ENCODE measurements at regions not wholly inside any gene's neighbourhood (a gene's known extent, or its start where the extent isn't known, plus 50 kb on each side); places are given as distances from the start of the nearest gene placed in this dataset.
A peak's percentile ranks its signal among the peaks of the same experiment; 100 is the strongest.

GRCh38 chr12:46521145-46521544, 148.6 kb upstream of the SLC38A2 start:
- intact Hi-C loops (cut with micrococcal nuclease): no loop called here
- H2BK120ac ChIP-seq (ENCODE audit: low read depth, low read length): peak overlapping the region; percentile 95
- H3K36me3 ChIP-seq (ENCODE audit: control insufficient read depth, insufficient read depth, low read length): peaks cover 7% of the 10 kb centered on the region
- peaks cover 8% of the 10 kb centered on the region; the same call in 1 of the 2 replicates for H3K9me3 ChIP-seq (ENCODE audit: control insufficient read depth, insufficient read depth, low read length)
- no peak for DNase-seq
- H3K23ac ChIP-seq (ENCODE audit: low read depth, low read length): peak overlapping the region; percentile 95; the same call in 1 of the 2 replicates
- peak overlapping the region; percentile 95 for H4K91ac ChIP-seq (ENCODE audit: insufficient read depth, low read depth, low read length)
- no peak overlapping the region for H3K4me2 ChIP-seq (ENCODE audit: low read depth, low read length)
- peak overlapping the region; percentile 95 for H3K4ac ChIP-seq (ENCODE audit: low read depth, low read length)
- peak overlapping the region; percentile 93 for H2BK15ac ChIP-seq (ENCODE audit: low read depth, low read length)
- H2BK20ac ChIP-seq (ENCODE audit: low read depth, low read length): peak overlapping the region; percentile 93
- H2AFZ ChIP-seq (replicated peaks; ENCODE audit: low read length, poor library complexity): peak overlapping the region; percentile 5
- TF ChIP-seq CEBPB (IDR thresholded peaks at IDR 0.05; ENCODE audit: low read depth, low read length) (no peak), MXI1 (IDR thresholded peaks at IDR 0.05; ENCODE audit: borderline replicate concordance, low read depth, low read length) (no peak), MAFK (IDR thresholded peaks at IDR 0.05; ENCODE audit: low read depth, low read length) (no peak), RFX5 (IDR thresholded peaks at IDR 0.05; ENCODE audit: low read depth, low read length) (no peak), FOS (IDR thresholded peaks at IDR 0.05; ENCODE audit: low read depth, low read length) (no peak), NFE2L2 (IDR thresholded peaks at IDR 0.05; ENCODE audit: low read depth, low read length) (no peak)
- TF ChIP-seq, protein P1, sequence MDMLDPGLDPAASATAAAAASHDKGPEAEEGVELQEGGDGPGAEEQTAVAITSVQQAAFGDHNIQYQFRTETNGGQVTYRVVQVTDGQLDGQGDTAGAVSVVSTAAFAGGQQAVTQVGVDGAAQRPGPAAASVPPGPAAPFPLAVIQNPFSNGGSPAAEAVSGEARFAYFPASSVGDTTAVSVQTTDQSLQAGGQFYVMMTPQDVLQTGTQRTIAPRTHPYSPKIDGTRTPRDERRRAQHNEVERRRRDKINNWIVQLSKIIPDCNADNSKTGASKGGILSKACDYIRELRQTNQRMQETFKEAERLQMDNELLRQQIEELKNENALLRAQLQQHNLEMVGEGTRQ (IDR thresholded peaks at IDR 0.05; ENCODE audit: low read depth, low read length): no peak
- in situ Hi-C loops (cut with MboI; ENCODE audit: low sequenced_read_pairs): no loop called here
- ChIA-PET POLR2A (ENCODE audit: unreplicated experiment) (no interaction called here), CTCF (interaction anchor here (1.7 kb wide), 1 partner anchor 140 kb away, joined by 4 read pairs; no protein-coding TSS in a partner anchor)
- H3K14ac ChIP-seq (replicated peaks; ENCODE audit: low read depth, low read length): peak overlapping the region; percentile 94
- peak overlapping the region; percentile 35 to 86 for H4K8ac ChIP-seq (ENCODE audit: low read depth in 2 of 2, low read length in 2 of 2)
- H3K4me3 ChIP-seq (ENCODE audit: insufficient read depth, low read depth, low read length): no peak overlapping the region
- H3K9ac ChIP-seq (ENCODE audit: low read depth, low read length): no peak overlapping the region
- dilution Hi-C loops (cut with HindIII; ENCODE audit: low sequenced_read_pairs, unreplicated experiment): no loop called here
- H4K5ac ChIP-seq (ENCODE audit: low read depth, low read length): peak overlapping the region; percentile 51
- ATAC-seq (ENCODE audit: low read depth): no peak
- no peak overlapping the region for H3K56ac ChIP-seq (ENCODE audit: extremely low read depth, insufficient read depth, low read length)
- H3K9me1 ChIP-seq (ENCODE audit: insufficient read depth, low read length): peaks cover 18% of the 10 kb centered on the region
- H4K20me1 ChIP-seq (ENCODE audit: insufficient read depth, low read length): no peaks in the 10 kb centered on the region
- peaks cover 30 to 67% of the 10 kb centered on the region in 2 experiments for H3K79me1 ChIP-seq (ENCODE audit: low read depth in 1 of 2, low read length in 2 of 2)
- peak overlapping the region; percentile 37; the same call in 1 of the 2 replicates for H3K27ac ChIP-seq (ENCODE audit: insufficient read depth, low read length)
- no peaks in the 10 kb centered on the region for H3K27me3 ChIP-seq (ENCODE audit: control insufficient read depth, insufficient read depth, low read length)
- 100% methylated on average over 1 of the region's 2 CpGs; no CpG with 5 or more reads in 1 of the 2 experiments for WGBS, 2 experiments (ENCODE audit: extremely low coverage in 2 of 2, insufficient read length in 1 of 2)
- BruUV-seq (replicated peaks): no TSS peak
- H3K4me1 ChIP-seq (ENCODE audit: control insufficient read depth, insufficient read depth, low read length): peaks cover 25% of the 10 kb centered on the region
- peak overlapping the region; percentile 25 for H3K18ac ChIP-seq (ENCODE audit: low read depth, low read length)
- H2AK9ac ChIP-seq (replicated peaks; ENCODE audit: low read depth, low read length, poor library complexity): peak overlapping the region; percentile 70
- H2AK5ac ChIP-seq (ENCODE audit: low read depth, low read length): peak overlapping the region; percentile 98
- peak overlapping the region; percentile 25 for H2BK5ac ChIP-seq (ENCODE audit: low read depth, low read length, poor library complexity, severe bottlenecking)

All from IMR-90 (cell line).